ACC112 (cell line): ENCODE measurements at regions not wholly inside any gene's neighbourhood (a gene's known extent, or its start where the extent isn't known, plus 50 kb on each side); places are given as distances from the start of the nearest gene placed in this dataset.

ENCODE experiments used
- H2AFZ ChIP-seq: fragments of 200-600 bp; sonication (generic); one replicate; pipeline ENCODE4 v1.6.0; 2017; ENCODE audit warnings: antibody characterized with exemption, low read length; ENCODE audit not compliant: unreplicated experiment
- H3K27ac ChIP-seq: fragments of 200-600 bp; sonication (generic); 2 replicates; pipeline ENCODE4 v1.5.1; 2014; ENCODE audit warnings: low read depth, mild to moderate bottlenecking, antibody characterized with exemption, low read length, moderate library complexity
- H3K27me3 ChIP-seq: fragments of 200-600 bp; sonication (generic); 2 replicates; pipeline ENCODE4 v1.6.1; 2014; ENCODE audit warnings: mild to moderate bottlenecking, antibody characterized with exemption, low read length, moderate library complexity, mixed read lengths; ENCODE audit not compliant: insufficient read depth
- H3K36me3 ChIP-seq: fragments of 200-600 bp; sonication (generic); 2 replicates; pipeline ENCODE4 v1.6.1; 2016; ENCODE audit warnings: mild to moderate bottlenecking, antibody characterized with exemption, low read length, moderate library complexity, mixed read lengths; ENCODE audit not compliant: insufficient read depth
- H3K4me1 ChIP-seq: fragments of 200-600 bp; sonication (generic); one replicate; pipeline ENCODE4 v1.6.1; 2016; ENCODE audit warnings: low read length, mixed read lengths; ENCODE audit not compliant: insufficient read depth, unreplicated experiment, control insufficient read depth
- H3K4me3 ChIP-seq: fragments of 200-600 bp; sonication (generic); 2 replicates; pipeline ENCODE4 v1.5.1; 2014; ENCODE audit warnings: mild to moderate bottlenecking, low read depth, low read length
- H3K79me2 ChIP-seq: fragments of 200-600 bp; sonication (generic); one replicate; pipeline ENCODE4 v1.6.0; 2016; ENCODE audit warnings: low read length; ENCODE audit not compliant: control insufficient read depth, unreplicated experiment, insufficient read depth

DNA sequence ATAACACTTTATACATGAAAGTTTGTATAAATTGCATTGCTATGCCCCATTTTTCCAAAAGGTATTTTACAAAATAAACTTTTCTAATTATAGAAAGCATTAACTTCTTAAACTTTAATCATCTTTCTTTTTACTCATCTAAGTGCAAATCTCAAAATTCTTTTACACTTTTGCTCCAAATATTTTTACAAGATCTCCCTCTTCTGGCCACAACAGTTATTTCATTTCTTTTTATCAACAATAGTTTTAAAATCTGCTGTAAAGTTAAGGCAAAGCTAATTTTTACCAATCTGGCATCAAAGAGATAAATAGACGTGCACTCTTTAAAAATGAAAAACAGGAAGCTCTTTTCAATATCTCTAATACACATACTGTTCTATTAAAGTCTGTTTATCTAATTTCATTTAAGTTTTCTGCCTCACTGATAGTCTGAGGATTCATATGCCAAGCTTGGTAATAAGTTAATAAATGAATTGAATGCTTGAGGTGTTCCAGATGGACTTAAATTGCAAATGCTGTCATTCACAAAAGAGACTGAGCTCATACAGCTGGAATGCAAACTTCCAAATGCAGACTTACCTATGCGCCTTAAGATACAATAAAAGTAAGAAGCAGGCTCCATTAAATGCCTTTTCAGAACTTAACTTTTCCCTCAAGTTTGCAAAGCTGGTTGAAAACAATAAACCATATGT is 583.0 kb upstream of the ATXN8OS start:
- H2AFZ ChIP-seq: no peak overlapping the region
- no peaks in the 10 kb centered on the region for H3K27me3 ChIP-seq
- no peaks in the 10 kb centered on the region for H3K36me3 ChIP-seq
- no peak overlapping the region for H3K4me3 ChIP-seq
- H3K79me2 ChIP-seq: no peaks in the 10 kb centered on the region
- no peaks in the 10 kb centered on the region for H3K4me1 ChIP-seq
- no peak overlapping the region for H3K27ac ChIP-seq

DNA sequence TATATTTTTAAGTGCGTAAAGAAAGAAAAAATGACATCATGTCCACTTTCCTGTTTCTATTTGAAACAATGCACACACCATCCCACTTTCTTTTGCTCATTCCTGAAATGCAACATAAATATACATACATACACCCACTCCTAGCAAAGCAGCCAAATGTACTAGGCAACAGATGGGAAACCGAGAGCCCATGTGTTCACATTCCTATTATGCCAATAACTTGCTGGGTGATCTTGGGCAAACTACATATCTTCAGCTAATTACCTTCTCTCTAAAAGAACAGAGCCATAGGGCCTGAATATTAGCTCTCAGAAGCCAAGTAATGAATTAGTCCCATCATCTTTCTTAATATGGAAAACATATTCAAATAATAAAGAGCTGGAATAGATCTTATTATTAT is 610.6 kb upstream of the ATXN8OS start:
- Histone ChIP-seq H3K27me3 (no peaks in the 10 kb centered on the region), H3K79me2 (no peaks in the 10 kb centered on the region), H3K36me3 (no peaks in the 10 kb centered on the region), H2AFZ (no peak overlapping the region), H3K4me1 (no peaks in the 10 kb centered on the region), H3K4me3 (no peak overlapping the region), H3K27ac (no peak overlapping the region)

DNA sequence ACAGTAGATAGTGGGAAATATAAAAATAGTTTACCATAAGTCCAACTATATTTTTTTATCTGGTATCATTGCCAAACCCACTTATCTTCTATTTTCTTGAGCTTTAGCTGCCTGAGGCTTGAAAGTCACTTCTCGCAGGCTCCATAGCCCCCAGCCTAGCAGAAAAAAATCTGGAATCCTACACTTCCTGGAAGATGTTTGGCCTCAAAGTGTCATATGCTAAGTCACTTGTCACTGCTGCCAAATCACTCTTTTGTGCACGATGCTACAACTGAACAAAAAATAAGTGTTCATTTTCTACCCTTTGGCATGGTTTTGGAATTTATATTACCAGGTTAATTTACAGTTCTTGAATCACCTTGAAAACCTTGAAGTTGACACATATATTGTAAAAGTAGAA is 612.5 kb upstream of the ATXN8OS start:
- H3K4me1 ChIP-seq: no peaks in the 10 kb centered on the region
- H3K36me3 ChIP-seq: no peaks in the 10 kb centered on the region
- H3K27me3 ChIP-seq: no peaks in the 10 kb centered on the region
- H3K4me3 ChIP-seq: no peak overlapping the region
- no peak overlapping the region for H3K27ac ChIP-seq
- no peak overlapping the region for H2AFZ ChIP-seq
- H3K79me2 ChIP-seq: no peaks in the 10 kb centered on the region

DNA sequence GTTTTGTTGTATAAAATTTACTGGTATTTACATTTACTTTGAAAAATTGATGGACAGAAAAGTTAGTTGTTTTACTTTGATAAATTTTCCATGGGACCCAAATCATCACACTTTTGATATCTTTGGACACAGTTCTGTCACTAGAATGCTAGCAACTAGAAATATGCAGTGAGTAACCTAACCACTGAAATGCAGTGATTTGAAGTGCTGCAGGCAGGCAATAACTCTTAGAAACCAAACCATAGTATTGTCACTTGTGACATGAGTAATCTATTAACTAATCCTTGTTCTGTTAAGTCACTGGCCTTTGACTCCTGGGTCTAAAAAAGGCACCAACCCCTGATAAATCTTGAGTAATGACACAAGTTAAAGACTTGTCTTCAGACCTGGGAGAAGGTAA is 620.0 kb upstream of the ATXN8OS start:
- Histone ChIP-seq H3K27ac (no peak overlapping the region), H3K4me1 (no peaks in the 10 kb centered on the region), H3K4me3 (no peak overlapping the region), H2AFZ (no peak overlapping the region), H3K36me3 (no peaks in the 10 kb centered on the region), H3K27me3 (no peaks in the 10 kb centered on the region), H3K79me2 (no peaks in the 10 kb centered on the region)

DNA sequence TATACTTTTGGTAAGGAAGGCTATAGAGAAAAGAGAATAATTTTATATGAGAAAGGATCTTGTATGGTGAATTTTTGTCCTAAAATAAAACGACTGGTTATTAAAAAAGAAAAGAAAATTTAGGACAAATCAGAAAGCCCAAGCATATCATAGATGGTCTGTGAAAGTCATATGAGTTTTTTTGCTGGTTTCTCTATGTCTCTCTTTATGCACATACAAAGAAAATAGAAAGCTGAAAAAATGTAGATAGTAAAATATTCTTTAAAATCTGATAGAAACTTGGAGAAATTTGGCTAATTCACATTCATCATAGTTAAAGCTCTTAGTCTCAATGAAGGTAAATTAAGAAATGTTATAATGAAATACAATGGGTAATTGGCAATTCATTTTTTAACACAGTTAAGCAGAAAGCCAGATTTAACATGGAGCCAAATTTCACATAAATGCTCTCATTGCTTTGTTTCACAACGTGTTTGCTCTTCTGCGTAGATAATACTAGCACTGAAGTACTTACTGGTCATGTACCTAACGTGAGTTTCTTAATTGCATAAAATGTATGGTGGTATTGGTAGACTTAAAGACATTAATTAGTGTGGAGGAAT is 621.5 kb upstream of the ATXN8OS start:
- H3K36me3 ChIP-seq: no peaks in the 10 kb centered on the region

DNA sequence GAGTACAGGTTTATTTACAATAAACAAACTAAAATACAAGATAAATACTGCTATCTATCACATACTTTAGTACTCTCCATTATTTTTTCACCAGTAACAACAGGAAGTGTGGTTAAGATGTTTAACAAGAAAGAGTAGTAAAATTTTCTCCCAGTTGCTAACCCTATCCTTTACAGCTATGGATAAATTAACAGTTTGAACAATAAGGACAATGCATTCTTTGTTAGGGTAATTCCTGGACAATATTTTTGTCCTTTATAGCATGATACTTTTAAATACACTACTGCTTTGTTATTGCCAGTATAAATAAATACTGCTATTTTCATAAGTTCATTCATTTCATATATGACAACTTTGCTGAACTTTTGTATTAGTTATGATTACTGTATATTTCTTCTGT is 630.2 kb upstream of the ATXN8OS start:
- H3K27ac ChIP-seq: no peak overlapping the region
- no peaks in the 10 kb centered on the region for H3K79me2 ChIP-seq
- no peak overlapping the region for H3K4me3 ChIP-seq
- no peak overlapping the region for H2AFZ ChIP-seq
- H3K4me1 ChIP-seq: no peaks in the 10 kb centered on the region
- H3K27me3 ChIP-seq: no peaks in the 10 kb centered on the region
- H3K36me3 ChIP-seq: no peaks in the 10 kb centered on the region

More for the DNA sequence above, 621.5 kb upstream of the ATXN8OS start:
- no peak overlapping the region for H3K27ac ChIP-seq
- H3K27me3 ChIP-seq: no peaks in the 10 kb centered on the region
- no peaks in the 10 kb centered on the region for H3K4me1 ChIP-seq
- H2AFZ ChIP-seq: no peak overlapping the region
- H3K4me3 ChIP-seq: no peak overlapping the region
- H3K79me2 ChIP-seq: no peaks in the 10 kb centered on the region

DNA sequence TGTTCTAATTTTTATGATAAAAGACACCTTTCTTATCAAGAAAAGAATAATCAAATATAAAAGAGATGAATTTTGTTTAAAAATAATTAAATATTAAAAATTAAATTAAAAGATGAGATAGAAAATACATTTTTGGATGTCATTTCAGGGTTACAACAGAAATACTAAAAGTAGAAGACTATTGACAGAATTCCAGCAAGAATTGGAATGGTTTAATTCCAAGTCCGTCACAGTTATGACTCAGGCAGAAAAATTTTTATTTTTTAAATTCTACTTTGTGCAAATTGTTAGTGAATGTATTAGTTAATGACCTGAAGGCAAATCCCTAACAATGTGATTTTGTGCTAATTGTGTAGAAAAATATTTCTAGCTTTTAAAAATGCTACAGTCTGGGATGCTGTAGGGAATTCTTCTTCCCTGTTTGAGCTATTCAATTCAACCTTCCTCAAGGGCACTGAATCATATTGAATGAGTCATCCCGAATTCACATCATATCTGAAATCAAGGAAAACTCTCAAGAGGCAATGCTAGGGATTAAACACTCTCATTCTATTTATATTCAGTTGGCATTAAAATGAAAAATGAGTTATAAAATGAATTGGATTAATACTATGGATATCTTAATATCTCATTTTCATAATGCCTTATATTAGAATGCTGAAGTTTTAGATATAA is 633.5 kb upstream of the ATXN8OS start:
- H3K27ac ChIP-seq: no peak overlapping the region
- H2AFZ ChIP-seq: no peak overlapping the region
- H3K27me3 ChIP-seq: no peaks in the 10 kb centered on the region
- H3K36me3 ChIP-seq: no peaks in the 10 kb centered on the region
- no peak overlapping the region for H3K4me3 ChIP-seq
- no peaks in the 10 kb centered on the region for H3K79me2 ChIP-seq
- no peaks in the 10 kb centered on the region for H3K4me1 ChIP-seq

DNA sequence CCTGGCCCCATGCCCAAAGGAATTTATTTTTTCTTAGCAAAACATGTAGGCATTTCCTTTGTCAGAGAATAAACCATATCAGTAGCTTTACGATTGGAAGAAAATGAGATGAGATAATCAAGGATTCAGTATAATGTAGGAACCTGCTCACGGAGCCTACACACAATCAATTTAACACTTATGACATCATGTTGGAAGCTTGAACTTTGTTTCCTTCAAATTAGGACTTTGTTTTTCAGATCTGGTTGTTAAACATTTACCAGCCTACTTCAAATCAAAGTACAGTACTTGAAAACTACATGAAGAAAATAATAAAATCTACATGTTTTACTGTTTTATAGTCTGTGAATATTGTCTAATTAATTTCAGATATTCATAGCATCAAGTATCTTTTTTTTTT is 639.0 kb upstream of the ATXN8OS start:
- no peaks in the 10 kb centered on the region for H3K79me2 ChIP-seq
- H2AFZ ChIP-seq: no peak overlapping the region
- H3K4me1 ChIP-seq: no peaks in the 10 kb centered on the region
- no peaks in the 10 kb centered on the region for H3K36me3 ChIP-seq
- H3K27me3 ChIP-seq: no peaks in the 10 kb centered on the region
- no peak overlapping the region for H3K27ac ChIP-seq
- no peak overlapping the region for H3K4me3 ChIP-seq

DNA sequence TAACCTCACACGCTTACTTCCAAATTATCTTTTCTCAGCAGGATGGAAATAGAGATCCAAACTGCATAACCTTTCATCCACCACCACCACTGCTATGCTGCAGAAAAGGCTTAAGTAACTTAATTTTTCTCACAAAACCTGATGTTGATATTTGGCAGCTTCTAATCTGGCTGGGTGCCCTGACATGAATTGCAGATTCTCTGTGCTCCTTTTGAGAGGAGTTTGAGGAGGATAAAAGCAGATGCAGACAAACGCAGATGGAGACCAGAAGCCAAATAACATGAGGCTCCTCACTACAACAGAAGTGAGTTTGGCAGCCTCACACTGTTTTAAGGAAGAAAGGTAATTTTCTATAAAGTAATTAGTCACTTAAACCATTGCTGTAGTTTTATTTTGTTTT is 646.2 kb upstream of the ATXN8OS start:
- no peaks in the 10 kb centered on the region for H3K36me3 ChIP-seq
- H3K27ac ChIP-seq: no peak overlapping the region
- H3K4me3 ChIP-seq: no peak overlapping the region
- no peak overlapping the region for H2AFZ ChIP-seq
- no peaks in the 10 kb centered on the region for H3K27me3 ChIP-seq
- H3K79me2 ChIP-seq: no peaks in the 10 kb centered on the region
- H3K4me1 ChIP-seq: no peaks in the 10 kb centered on the region

DNA sequence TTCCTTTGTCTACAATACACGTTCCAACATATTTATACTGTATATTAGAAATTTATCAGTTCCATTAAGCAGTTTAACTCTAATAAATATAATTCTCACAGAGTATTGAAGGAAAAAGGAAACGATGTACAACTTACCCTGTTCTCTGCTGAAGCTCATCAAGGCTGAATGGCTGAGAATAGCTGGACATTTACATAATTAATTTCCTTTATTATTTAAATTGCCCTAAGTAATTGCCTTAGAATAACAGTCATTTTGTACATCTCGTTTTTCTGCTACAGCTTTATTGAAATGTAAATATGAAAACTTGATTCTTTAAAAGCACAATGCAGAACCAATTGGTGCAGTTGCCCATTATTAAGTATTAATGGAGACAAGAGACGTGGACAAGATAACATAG is 648.3 kb upstream of the ATXN8OS start:
- H3K36me3 ChIP-seq: no peaks in the 10 kb centered on the region
- no peaks in the 10 kb centered on the region for H3K79me2 ChIP-seq
- H3K27me3 ChIP-seq: no peaks in the 10 kb centered on the region
- H3K27ac ChIP-seq: no peak overlapping the region
- no peak overlapping the region for H3K4me3 ChIP-seq
- no peaks in the 10 kb centered on the region for H3K4me1 ChIP-seq
- no peak overlapping the region for H2AFZ ChIP-seq

DNA sequence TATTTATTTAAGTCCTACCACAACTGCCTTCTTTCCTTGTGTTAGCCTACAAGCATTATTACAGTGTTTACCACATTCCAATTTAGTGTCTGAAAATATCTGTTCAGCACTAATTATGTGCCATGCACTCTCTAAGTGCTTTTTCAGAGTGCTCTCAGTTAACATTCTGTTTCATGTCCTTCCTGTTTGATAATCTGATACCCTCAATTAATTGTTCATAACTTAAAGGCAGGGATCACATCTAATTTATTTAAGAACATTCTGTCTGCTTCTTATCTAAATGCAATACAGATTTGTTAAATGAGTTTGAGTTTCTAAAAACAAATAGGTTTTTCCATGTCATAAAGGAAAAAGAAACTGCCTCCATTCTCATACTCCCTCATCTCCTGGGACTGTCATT is 649.6 kb upstream of the ATXN8OS start:
- Histone ChIP-seq H3K27me3 (no peaks in the 10 kb centered on the region), H3K79me2 (no peaks in the 10 kb centered on the region), H3K36me3 (no peaks in the 10 kb centered on the region), H3K4me3 (no peak overlapping the region), H2AFZ (no peak overlapping the region), H3K4me1 (no peaks in the 10 kb centered on the region), H3K27ac (no peak overlapping the region)
